ENCODE measurements at regions not wholly inside any gene's neighbourhood (a gene's known extent, or its start where the extent isn't known, plus 50 kb on each side); places are given as distances from the start of the nearest gene placed in this dataset.

DNA sequence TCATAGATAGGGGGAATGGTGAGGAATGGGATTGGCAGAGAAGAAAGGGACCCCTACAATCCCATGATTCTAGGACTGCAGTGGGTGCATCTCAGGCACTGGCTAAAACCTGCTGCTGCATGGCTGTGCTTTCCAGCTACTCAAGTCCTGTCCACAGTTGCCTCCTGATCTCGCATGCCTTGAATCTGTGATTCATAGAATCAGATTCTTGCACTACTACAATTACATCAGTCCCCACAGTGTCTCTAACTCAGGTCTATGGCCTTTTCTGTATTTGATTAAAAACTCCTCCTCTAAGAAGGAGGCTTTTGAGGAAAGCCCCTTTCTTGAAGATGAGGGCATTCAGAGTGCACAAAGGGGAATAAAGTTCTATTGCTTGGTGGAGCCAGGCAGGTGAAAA lies 117.4 kb downstream of the LRATD1 start:
- H3K9me3 ChIP-seq (ENCODE audit: control insufficient read depth, insufficient read depth, low read length), result peaks cover 16% of the 10 kb centered on the region; the same call in 1 of the 2 replicates
- H3K79me2 ChIP-seq (ENCODE audit: control insufficient read depth, low read length), result no peaks in the 10 kb centered on the region
- H4K20me1 ChIP-seq (ENCODE audit: control insufficient read depth, insufficient read depth, low read depth, low read length), result no peaks in the 10 kb centered on the region
- H3K9me2 ChIP-seq (replicated peaks; ENCODE audit: control insufficient read depth, low read length), result no peaks in the 10 kb centered on the region
- no peak overlapping the region for H3K4me2 ChIP-seq (ENCODE audit: low read length)
- no peak for TF ChIP-seq EZH2phosphoT487 (IDR thresholded peaks at IDR 0.05; ENCODE audit: borderline replicate concordance, low read length)
- no peaks in the 10 kb centered on the region for H3K27me3 ChIP-seq (ENCODE audit: control insufficient read depth, low read length)
- no peaks in the 10 kb centered on the region for H3F3A ChIP-seq (ENCODE audit: control insufficient read depth, insufficient read depth)
- H3K36me3 ChIP-seq (ENCODE audit: control insufficient read depth, low read length), result no peaks in the 10 kb centered on the region
- H3K4me3 ChIP-seq (ENCODE audit: low read length), result no peak overlapping the region
- no peak overlapping the region for H3K27ac ChIP-seq (ENCODE audit: low read depth, low read length)
- no peaks in the 10 kb centered on the region for H3K4me1 ChIP-seq (ENCODE audit: control insufficient read depth, low read length)

DNA sequence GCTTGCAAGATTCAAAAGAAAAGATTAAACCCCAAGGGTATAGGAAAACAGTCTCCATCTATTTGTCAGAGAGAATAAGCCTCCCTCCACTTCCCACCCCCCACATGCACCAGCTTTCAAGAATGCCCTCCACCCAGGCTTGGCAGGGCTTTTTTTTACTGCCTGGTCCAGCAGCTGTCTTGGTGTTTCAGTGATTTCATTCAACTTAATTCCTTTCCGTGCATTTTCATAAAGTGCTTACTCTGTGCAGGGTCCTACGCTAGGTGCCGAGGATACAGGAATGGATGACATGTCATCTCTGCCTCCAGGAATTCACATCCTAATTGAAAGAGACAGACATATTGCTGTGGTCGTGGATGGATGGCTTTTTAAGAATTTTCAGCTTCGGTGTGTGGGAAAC lies 117.9 kb downstream of the LRATD1 start:
- Histone ChIP-seq H3K9me3 (ENCODE audit: control insufficient read depth, insufficient read depth, low read length) (peaks cover 16% of the 10 kb centered on the region; the same call in 1 of the 2 replicates), H4K20me1 (ENCODE audit: control insufficient read depth, insufficient read depth, low read depth, low read length) (no peaks in the 10 kb centered on the region), H3K4me2 (ENCODE audit: low read length) (no peak overlapping the region), H3K4me1 (ENCODE audit: control insufficient read depth, low read length) (no peaks in the 10 kb centered on the region), H3K9me2 (replicated peaks; ENCODE audit: control insufficient read depth, low read length) (no peaks in the 10 kb centered on the region), H3K4me3 (ENCODE audit: low read length) (no peak overlapping the region), H3K36me3 (ENCODE audit: control insufficient read depth, low read length) (no peaks in the 10 kb centered on the region), H3K79me2 (ENCODE audit: control insufficient read depth, low read length) (no peaks in the 10 kb centered on the region), H3K27ac (ENCODE audit: low read depth, low read length) (no peak overlapping the region), H3K27me3 (ENCODE audit: control insufficient read depth, low read length) (no peaks in the 10 kb centered on the region), H3F3A (ENCODE audit: control insufficient read depth, insufficient read depth) (no peaks in the 10 kb centered on the region)
- TF ChIP-seq, protein P1, sequence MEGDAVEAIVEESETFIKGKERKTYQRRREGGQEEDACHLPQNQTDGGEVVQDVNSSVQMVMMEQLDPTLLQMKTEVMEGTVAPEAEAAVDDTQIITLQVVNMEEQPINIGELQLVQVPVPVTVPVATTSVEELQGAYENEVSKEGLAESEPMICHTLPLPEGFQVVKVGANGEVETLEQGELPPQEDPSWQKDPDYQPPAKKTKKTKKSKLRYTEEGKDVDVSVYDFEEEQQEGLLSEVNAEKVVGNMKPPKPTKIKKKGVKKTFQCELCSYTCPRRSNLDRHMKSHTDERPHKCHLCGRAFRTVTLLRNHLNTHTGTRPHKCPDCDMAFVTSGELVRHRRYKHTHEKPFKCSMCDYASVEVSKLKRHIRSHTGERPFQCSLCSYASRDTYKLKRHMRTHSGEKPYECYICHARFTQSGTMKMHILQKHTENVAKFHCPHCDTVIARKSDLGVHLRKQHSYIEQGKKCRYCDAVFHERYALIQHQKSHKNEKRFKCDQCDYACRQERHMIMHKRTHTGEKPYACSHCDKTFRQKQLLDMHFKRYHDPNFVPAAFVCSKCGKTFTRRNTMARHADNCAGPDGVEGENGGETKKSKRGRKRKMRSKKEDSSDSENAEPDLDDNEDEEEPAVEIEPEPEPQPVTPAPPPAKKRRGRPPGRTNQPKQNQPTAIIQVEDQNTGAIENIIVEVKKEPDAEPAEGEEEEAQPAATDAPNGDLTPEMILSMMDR (IDR thresholded peaks at IDR 0.05; ENCODE audit: low read depth, low read length, poor library complexity, severe bottlenecking), result no peak
- TF ChIP-seq EZH2phosphoT487 (IDR thresholded peaks at IDR 0.05; ENCODE audit: borderline replicate concordance, low read length), result no peak

DNA sequence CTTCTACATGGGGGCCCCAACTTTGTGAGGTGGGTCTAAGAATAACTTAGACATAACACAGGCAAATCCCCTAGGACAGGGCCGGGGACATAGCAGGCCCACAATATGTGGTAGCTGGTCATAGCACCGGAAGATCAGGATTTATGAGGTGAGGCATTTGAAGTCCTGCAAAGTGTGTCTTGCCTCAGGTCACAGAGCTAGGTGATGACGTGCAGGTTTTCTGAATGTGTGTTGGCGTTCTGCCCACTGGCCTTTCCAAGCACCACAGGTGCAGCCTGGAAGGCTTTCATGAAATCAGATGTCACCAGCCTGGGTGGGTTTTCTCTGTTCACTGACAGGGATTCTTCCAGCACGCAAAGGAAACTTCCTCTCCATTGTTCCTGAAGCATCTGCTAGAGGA lies 119.1 kb downstream of the LRATD1 start:
- H3K4me3 ChIP-seq (ENCODE audit: low read length), result no peak overlapping the region
- no peaks in the 10 kb centered on the region for H3F3A ChIP-seq (ENCODE audit: control insufficient read depth, insufficient read depth)
- no peaks in the 10 kb centered on the region for H3K27me3 ChIP-seq (ENCODE audit: control insufficient read depth, low read length)
- H4K20me1 ChIP-seq (ENCODE audit: control insufficient read depth, insufficient read depth, low read depth, low read length), result no peaks in the 10 kb centered on the region
- no peaks in the 10 kb centered on the region for H3K36me3 ChIP-seq (ENCODE audit: control insufficient read depth, low read length)
- no peak overlapping the region for H3K4me2 ChIP-seq (ENCODE audit: low read length)
- H3K79me2 ChIP-seq (ENCODE audit: control insufficient read depth, low read length), result no peaks in the 10 kb centered on the region
- TF ChIP-seq, protein P1 (IDR thresholded peaks at IDR 0.05; ENCODE audit: low read depth, low read length, poor library complexity, severe bottlenecking), result no peak
- H3K4me1 ChIP-seq (ENCODE audit: control insufficient read depth, low read length), result no peaks in the 10 kb centered on the region
- no peak overlapping the region for H3K27ac ChIP-seq (ENCODE audit: low read depth, low read length)
- peaks cover 12% of the 10 kb centered on the region; the same call in 1 of the 2 replicates for H3K9me3 ChIP-seq (ENCODE audit: control insufficient read depth, insufficient read depth, low read length)
- no peaks in the 10 kb centered on the region for H3K9me2 ChIP-seq (replicated peaks; ENCODE audit: control insufficient read depth, low read length)

DNA sequence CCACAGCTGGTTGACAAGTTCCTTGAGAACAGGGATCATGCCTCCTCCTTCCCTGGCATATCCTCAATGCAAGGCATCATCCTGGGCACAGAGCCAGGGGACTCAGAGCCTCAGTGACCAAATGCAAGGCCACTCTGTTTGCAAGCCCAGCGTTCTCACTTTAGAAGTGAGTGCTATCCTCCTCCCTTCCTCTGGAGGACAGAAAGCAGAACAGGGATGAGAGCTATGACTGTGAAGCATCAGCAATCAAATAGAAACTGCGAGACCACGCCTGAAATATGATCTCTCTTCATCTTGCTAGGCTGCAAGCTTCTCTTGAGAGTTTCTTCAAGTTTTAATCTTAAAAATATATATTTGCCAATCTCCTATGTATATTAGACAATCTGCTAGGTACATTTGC lies 119.8 kb downstream of the LRATD1 start:
- H3K27ac ChIP-seq (ENCODE audit: low read depth, low read length), result no peak overlapping the region
- no peaks in the 10 kb centered on the region for H3K79me2 ChIP-seq (ENCODE audit: control insufficient read depth, low read length)
- H3K27me3 ChIP-seq (ENCODE audit: control insufficient read depth, low read length), result no peaks in the 10 kb centered on the region
- H4K20me1 ChIP-seq (ENCODE audit: control insufficient read depth, insufficient read depth, low read depth, low read length), result no peaks in the 10 kb centered on the region
- no peaks in the 10 kb centered on the region for H3K9me2 ChIP-seq (replicated peaks; ENCODE audit: control insufficient read depth, low read length)
- H3K4me2 ChIP-seq (ENCODE audit: low read length), result no peak overlapping the region
- peaks cover 5% of the 10 kb centered on the region; the same call in 1 of the 2 replicates for H3K9me3 ChIP-seq (ENCODE audit: control insufficient read depth, insufficient read depth, low read length)
- no peaks in the 10 kb centered on the region for H3K4me1 ChIP-seq (ENCODE audit: control insufficient read depth, low read length)
- no peaks in the 10 kb centered on the region for H3K36me3 ChIP-seq (ENCODE audit: control insufficient read depth, low read length)
- no peaks in the 10 kb centered on the region for H3F3A ChIP-seq (ENCODE audit: control insufficient read depth, insufficient read depth)
- no peak overlapping the region for H3K4me3 ChIP-seq (ENCODE audit: low read length)
- TF ChIP-seq, protein P1 (IDR thresholded peaks at IDR 0.05; ENCODE audit: low read depth, low read length, poor library complexity, severe bottlenecking), result no peak
- no peak for TF ChIP-seq EZH2phosphoT487 (IDR thresholded peaks at IDR 0.05; ENCODE audit: borderline replicate concordance, low read length)

Measured in DOHH2 (cell line).